Suppressor macrophage treated with lipopolysaccharide for 4 hours (primary cell): ENCODE measurements at regions not wholly inside any gene's neighbourhood (a gene's known extent, or its start where the extent isn't known, plus 50 kb on each side); places are given as distances from the start of the nearest gene placed in this dataset.

ENCODE experiments used
- DNase-seq: peaks from one replicate; pipeline ENCODE4 v3.0.0-alpha.2; 2020

GRCh38 chr9:135255033-135255840 is 167.8 kb downstream of the OLFM1 start:
- DNase-seq: no peak

DNA sequence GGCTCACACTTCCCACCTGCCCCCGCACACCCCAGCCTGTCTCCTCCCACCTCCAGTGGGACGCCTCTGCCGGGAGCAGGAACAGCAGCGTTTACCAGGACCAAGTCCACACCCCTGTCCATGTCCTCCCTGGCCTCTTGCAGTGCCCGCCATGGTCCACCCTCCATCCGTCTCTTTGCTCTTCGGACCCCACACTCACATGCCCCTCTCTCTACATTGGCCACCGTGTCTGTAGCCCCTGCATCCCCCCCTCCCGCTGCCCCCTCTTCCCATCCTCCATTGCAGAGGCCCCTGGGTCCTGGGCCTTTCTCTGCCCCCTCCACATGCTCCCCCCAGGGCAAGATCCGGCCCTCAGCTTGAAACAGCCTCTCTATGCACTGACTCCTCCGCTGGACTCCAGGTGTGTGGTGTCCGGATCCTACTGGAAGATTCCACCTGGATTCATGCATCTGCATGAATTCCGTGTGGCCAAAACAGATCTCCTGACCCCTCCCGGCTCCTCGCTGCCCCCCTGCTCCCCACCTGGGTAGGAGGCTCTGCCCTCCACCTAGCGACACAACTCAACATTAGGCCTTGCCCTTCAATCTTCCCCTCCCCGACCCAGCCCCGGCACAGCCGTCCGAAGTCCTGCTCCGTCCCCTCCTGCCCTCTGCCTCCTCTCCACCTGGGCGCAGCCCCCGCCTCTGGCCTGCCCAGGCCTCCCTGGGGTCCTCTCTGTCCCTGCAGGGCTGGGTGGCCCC is 168.5 kb downstream of the OLFM1 start:
- no peak for DNase-seq

GRCh38 chr9:135256581-135257354 is 169.3 kb downstream of the OLFM1 start:
- no peak for DNase-seq

- DNase-seq: no peak
Observed at GRCh38 chr9:135258461-135258860, 171.0 kb downstream of the OLFM1 start.

DNA sequence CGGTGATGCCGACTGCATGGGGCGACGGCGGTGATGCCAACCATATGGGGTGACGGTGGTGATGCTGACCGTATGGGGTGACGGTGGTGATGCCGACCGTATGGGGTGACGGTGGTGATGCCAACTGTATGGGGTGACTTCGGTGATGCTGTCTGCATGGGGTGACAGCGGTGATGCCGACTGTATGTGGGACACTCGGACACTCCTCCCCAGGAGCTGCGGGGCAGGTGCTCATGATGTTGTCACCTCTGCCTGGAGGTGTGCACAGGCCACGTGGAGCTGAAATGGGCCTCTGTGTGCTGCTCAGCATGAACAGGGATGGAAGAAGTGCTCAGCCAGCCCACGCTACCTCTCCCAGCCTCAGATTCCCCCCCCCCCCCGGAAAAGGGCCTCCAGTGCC is 171.8 kb downstream of the OLFM1 start:
- no peak for DNase-seq

DNA sequence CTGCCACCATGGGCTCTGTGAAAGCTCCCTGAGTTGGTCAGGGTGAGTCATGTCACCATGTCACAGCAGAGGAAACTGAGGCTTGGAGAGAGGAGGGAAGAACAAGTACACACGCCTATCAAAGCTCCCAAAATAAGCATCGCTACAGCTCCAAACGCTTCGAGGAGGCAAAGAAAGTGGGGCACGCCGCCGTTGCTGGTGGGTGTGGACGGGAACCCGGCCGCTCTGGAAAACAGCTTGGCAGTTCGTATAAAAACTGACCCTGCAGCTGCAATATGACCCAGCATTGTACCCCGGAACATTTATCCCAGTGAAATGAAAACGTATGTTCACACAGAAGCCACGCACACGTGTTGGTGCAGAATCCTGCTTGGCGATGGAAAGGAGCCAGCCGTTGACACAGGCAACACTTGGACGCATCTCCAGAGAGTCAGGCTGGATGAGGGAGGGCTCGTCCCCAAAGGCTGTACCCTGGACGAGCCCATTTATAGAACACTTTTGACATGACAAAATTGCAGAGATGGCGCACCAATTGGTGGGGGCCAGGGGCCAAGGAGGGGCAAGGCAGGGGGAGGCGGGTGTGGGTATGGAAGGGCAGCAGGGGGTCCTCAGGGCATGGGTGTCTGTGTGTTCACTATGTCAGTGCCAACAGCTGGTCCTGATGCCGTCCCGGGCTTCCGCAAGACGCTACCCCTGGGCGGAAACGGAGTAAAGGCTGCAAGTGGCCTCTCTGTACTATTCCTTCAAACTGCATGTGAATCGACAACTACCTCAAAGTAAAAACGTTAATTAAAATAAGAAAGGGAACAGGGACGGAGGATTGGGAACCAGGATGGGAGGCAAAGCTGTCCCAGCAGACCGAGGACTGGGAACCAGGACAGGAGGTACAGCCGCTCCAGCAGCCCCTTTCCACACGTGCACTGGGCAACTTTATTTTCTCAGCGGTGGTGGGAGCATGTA is 173.0 kb downstream of the OLFM1 start:
- no peak for DNase-seq

GRCh38 chr9:135262248-135262647 is 174.8 kb downstream of the OLFM1 start:
- no peak for DNase-seq

DNA sequence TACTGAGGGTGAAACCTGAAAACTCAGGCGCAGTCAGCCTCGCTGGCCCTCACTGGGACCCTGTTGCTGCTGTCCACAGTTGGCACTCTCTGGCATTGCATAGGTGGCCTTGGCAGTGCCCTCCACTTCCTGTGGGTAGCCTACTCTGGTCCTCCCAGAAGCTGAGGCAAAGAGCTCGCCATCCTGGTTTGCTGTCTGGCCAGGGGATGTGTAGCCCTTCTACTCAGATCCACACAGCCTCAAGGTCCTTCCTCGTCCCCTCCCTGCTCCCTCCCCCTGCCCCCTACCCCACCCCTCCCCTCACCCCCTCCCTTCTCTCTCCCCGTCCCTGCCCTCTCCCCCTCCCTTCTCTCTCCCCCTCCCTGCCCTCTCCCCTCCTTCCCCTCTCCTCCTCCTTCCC is 176.0 kb downstream of the OLFM1 start:
- no peak for DNase-seq

- no peak for DNase-seq
Observed at GRCh38 chr9:135265931-135266330, 178.5 kb downstream of the OLFM1 start.

DNA sequence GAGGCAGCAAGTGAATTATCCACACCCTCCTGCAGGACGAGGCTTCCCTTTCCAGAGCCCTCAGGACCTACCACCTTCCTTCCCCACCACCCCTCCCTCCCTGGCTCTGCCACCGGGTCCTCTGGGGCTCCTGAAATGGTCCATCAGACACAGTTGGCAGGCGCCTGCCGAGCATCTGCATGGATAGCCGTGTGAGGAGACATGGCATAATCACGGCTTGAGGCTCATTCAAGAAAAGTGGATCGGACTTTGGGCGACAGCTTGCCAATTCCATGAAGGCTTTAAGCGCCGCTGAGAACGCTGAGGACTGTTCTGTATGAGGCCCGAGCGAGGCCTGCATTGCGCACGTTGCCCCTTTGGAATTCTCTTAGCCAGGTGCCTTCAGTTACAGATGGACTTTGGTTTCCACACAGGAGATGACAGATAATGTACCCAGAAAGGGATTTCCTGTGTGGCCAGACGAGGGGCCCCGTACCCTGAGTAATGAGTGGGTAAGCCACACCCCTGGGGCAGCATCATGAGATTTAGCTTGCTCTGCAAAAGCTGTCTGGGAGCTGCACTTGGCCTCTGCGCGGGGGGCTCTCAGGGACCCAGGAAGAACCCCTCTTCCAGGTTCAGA is 179.8 kb downstream of the OLFM1 start:
- no peak for DNase-seq

- DNase-seq: no peak
Observed at GRCh38 chr9:135268031-135268430, 180.6 kb downstream of the OLFM1 start.

DNA sequence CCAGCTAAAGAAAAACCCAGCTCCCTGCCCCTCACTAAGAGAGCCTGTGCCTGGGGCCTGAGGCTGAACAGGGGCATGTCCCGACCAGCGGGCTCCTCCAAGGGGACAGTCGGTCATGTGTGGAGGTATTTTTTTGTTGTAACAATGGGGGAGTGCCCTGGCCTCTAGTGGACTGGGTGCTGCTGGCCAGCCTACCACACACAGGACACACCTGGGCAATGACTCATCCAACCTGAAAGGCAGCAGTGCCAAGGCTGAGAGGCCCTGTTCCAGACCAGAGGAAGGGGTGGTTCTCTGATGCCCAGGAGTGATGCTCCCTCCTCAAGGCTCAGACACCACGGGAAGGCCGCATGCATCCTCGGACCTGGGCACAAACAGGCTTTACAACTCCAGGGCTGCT is 181.5 kb downstream of the OLFM1 start:
- DNase-seq: no peak

DNA sequence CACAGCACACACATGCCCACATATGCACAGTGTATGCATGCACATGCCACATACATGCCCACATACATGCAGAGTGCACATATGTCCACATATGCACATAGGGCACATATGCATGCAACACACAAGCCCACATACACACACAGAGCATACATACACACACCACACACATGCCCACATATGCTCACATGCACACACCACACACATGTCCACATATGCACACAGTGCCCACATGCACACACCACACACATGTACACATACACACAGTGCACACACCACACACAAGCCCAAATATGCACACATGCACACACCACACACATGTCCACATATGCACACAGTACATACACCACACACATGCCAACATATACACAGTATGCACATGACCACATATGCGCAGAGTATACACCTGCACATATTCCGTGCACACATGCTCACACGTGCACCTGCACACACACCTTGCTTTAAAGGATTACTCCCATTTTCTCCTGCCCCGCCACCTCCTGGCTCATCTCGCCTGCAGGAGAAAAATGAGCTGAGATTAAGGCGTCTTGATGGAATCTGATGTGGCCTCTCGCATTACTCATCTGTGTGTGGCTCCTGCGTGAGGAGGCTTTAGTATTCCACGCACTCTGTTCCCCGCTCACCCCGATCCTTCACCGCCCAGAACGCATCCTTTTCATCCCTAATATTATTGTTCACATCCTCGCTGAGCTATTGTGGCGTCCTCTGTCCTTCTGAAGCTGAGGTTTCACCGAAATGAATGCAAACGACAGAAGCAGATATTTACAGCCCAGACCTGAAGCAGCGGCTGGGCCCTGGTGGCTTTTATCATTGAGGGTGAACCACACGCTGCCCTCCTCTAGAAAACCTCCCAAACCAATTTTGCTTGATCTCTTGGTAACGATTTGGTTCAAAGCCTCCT is 182.7 kb downstream of the OLFM1 start:
- DNase-seq: no peak

DNA sequence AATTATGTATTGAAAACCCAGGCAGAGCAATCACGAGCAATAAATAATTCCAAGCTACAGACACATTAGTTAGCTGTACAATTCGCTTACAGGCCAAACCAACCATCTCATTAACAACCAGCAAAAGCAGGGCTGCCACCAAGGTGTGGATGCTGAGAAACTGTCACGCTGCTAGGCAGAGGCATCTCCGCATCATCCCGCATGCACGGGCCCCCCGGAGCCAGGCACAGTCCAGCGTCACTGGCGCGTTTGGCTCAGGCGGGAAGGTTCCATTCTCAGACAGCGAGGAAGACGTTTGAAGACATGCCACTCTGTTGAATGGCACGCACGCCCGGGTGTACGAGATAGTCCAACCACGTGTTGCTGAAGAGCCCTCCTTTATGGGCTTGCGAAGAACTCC is 184.0 kb downstream of the OLFM1 start:
- no peak for DNase-seq

GRCh38 chr9:135272608-135273007 is 185.1 kb downstream of the OLFM1 start:
- no peak for DNase-seq

- DNase-seq: no peak
Observed at GRCh38 chr9:135273008-135273407, 185.5 kb downstream of the OLFM1 start.

GRCh38 chr9:135275163-135275562 is 187.7 kb downstream of the OLFM1 start:
- DNase-seq: no peak

DNA sequence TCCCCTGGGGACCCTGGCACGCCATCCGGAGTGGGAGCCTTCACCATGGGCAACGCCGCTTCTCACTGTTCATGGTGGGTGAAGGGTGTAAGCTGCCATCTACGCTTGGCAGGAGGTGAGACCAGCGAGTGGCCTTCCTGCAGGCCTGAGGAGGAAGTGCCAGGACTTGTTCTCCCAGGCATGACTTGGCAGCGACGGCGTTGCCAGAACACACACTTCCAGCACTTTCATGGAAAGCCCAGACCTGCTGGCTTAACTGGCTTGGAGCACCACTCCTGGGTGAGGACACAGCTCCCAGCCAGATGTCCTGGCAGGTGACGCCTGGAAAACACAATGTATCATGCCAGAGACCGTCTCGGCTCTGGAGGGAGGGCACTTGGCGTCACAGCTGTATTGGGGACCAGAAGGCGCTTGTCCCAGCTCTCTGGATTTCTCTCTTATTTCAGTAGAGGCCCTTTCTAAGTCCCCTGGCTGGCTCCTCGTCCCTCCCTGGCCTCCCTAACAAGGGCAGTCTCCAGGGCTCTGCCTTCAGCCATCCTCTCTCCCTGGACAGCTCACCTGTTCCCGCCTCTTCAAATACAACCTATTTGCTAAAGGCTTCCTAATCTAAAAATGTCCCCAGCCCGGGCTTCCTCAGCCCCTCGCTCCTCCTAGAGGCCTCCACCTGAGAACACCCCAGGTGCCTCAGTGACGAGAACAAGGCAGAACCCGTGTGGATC is 188.3 kb downstream of the OLFM1 start:
- DNase-seq: no peak

GRCh38 chr9:135277219-135278201 is 190.0 kb downstream of the OLFM1 start:
- no peak for DNase-seq
